HG02981 (cell line): ENCODE measurements at regions not wholly inside any gene's neighbourhood (a gene's known extent, or its start where the extent isn't known, plus 50 kb on each side); places are given as distances from the start of the nearest gene placed in this dataset.
"Not testable (repeated sequence)": the region's sequence is repeated elsewhere in the genome, so short reads cannot be mapped to it uniquely, and the experiment has no call there.

Experiments used
- ATAC-seq: cut with Tn5 transposase; IDR thresholded peaks from one replicate; pipeline ENCODE4 v1.9.1; 2021; ENCODE audit warnings: mild to moderate bottlenecking, moderate library complexity; ENCODE audit not compliant: unreplicated experiment

GRCh38 chr14:86065407-86065806 lies 535.5 kb downstream of the FLRT2 start:
- no peak for ATAC-seq

- not testable (repeated sequence) for ATAC-seq
Measured at GRCh38 chr14:86064595-86064994, 534.7 kb downstream of the FLRT2 start.

GRCh38 chr14:86057018-86057667 lies 527.2 kb downstream of the FLRT2 start:
- no peak for ATAC-seq

GRCh38 chr14:86055512-86056075 lies 525.6 kb downstream of the FLRT2 start:
- ATAC-seq: no peak

- ATAC-seq: no peak
Measured at GRCh38 chr14:86052868-86053267, 522.9 kb downstream of the FLRT2 start.

GRCh38 chr14:86050757-86051156 lies 520.8 kb downstream of the FLRT2 start:
- ATAC-seq: no peak

- ATAC-seq: no peak
Measured at GRCh38 chr14:86050072-86050683, 520.2 kb downstream of the FLRT2 start.

GRCh38 chr14:86039176-86039575 lies 509.2 kb downstream of the FLRT2 start:
- no peak for ATAC-seq

GRCh38 chr14:86038387-86039042 lies 508.6 kb downstream of the FLRT2 start:
- ATAC-seq: peak; percentile 86

- peak; percentile 83 for ATAC-seq
Measured at GRCh38 chr14:86035882-86036281, 505.9 kb downstream of the FLRT2 start.

- ATAC-seq: no peak
Measured at GRCh38 chr14:86027990-86028389, 498.0 kb downstream of the FLRT2 start.

GRCh38 chr14:86027144-86027543 lies 497.2 kb downstream of the FLRT2 start:
- ATAC-seq: no peak

- ATAC-seq: no peak
Measured at GRCh38 chr14:86022031-86022629, 492.2 kb downstream of the FLRT2 start.

- no peak for ATAC-seq
Measured at GRCh38 chr14:86020841-86021240, 490.9 kb downstream of the FLRT2 start.

- ATAC-seq: no peak
Measured at GRCh38 chr14:86015941-86016340, 486.0 kb downstream of the FLRT2 start.

GRCh38 chr14:86015511-86015910 lies 485.6 kb downstream of the FLRT2 start:
- ATAC-seq: no peak

GRCh38 chr14:86013641-86014040 lies 483.7 kb downstream of the FLRT2 start:
- ATAC-seq: no peak

GRCh38 chr14:86012461-86012860 lies 482.5 kb downstream of the FLRT2 start:
- ATAC-seq: no peak

GRCh38 chr14:86003998-86004397 lies 474.1 kb downstream of the FLRT2 start:
- ATAC-seq: no peak

- no peak for ATAC-seq
Measured at GRCh38 chr14:85996551-85996950, 466.6 kb downstream of the FLRT2 start.

- no peak for ATAC-seq
Measured at GRCh38 chr14:85991156-85991555, 461.2 kb downstream of the FLRT2 start.

GRCh38 chr14:85987907-85988306 lies 458.0 kb downstream of the FLRT2 start:
- ATAC-seq: no peak
